Duodenal mucosa (tissue), 2 donors: ENCODE measurements at regions not wholly inside any gene's neighbourhood (a gene's known extent, or its start where the extent isn't known, plus 50 kb on each side); places are given as distances from the start of the nearest gene placed in this dataset.

Experiments used
- H3K27ac ChIP-seq: one replicate; pipeline ENCODE4 v1.7.0; 2013; ENCODE audit warnings: low read depth, low read length
- H3K27me3 ChIP-seq, 2 donors: one replicate each; pipeline ENCODE4 v1.7.0; 2013; ENCODE audit warnings: low read length in 2 of 2, control low read depth in 1 of 2; ENCODE audit not compliant: insufficient read depth in 2 of 2, control insufficient read depth in 1 of 2
- H3K36me3 ChIP-seq, 2 donors: one replicate each; pipeline ENCODE4 v1.7.0; 2013; ENCODE audit warnings: low read length in 2 of 2, control low read depth in 1 of 2; ENCODE audit not compliant: insufficient read depth in 2 of 2, control insufficient read depth in 1 of 2
- H3K4me1 ChIP-seq, 2 donors: one replicate each; pipeline ENCODE4 v1.7.0; 2013; ENCODE audit warnings: low read length in 2 of 2, control low read depth in 1 of 2; ENCODE audit not compliant: insufficient read depth in 2 of 2, control insufficient read depth in 1 of 2
- H3K4me3 ChIP-seq, 2 donors: one replicate each; pipeline ENCODE4 v1.7.0; 2013; ENCODE audit warnings: low read length in 2 of 2, low read depth in 1 of 2
- H3K9ac ChIP-seq, 2 donors: one replicate each; pipeline ENCODE4 v1.7.0; 2013; ENCODE audit warnings: low read length in 2 of 2, low read depth in 1 of 2
- H3K9me3 ChIP-seq, 2 donors: one replicate each; pipeline ENCODE4 v1.7.0; 2013; ENCODE audit warnings: low read length in 2 of 2, control low read depth in 1 of 2; ENCODE audit not compliant: control insufficient read depth in 1 of 2

- H3K4me1 ChIP-seq: no peaks in the 10 kb centered on the region
- H3K36me3 ChIP-seq: no peaks in the 10 kb centered on the region
- H3K9ac ChIP-seq: no peak overlapping the region
- no peak overlapping the region for H3K27ac ChIP-seq
- no peaks in the 10 kb centered on the region for H3K27me3 ChIP-seq
- no peaks in the 10 kb centered on the region for H3K9me3 ChIP-seq
- H3K4me3 ChIP-seq: no peak overlapping the region
These were observed 602.4 kb upstream of the CDH18 start for GRCh38 chr5:20590356-20590755.

DNA sequence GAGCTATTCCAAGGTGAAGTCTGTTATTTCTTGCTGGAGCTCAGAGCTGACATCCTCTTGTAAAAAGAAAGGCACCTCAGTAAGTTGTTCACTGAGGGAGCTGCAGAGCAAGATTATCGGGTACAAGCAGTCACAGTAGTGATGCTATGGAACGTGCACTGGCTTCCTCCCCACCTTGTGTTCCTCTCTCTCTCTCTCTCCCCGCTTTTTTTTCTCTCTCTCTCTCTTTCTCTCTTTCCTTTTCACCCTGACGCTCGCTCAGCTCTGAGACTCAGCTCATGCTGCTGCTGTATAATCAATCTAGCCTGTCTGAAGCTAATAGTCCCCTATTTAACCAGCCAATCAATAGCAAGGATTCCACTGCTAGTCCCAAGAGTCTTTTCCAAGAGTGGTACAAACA, 587.6 kb upstream of the CDH18 start:
- peaks cover 0 to 4% of the 10 kb centered on the region in 2 donors for H3K9me3 ChIP-seq
- H3K9ac ChIP-seq: no peak overlapping the region
- H3K36me3 ChIP-seq: no peaks in the 10 kb centered on the region
- no peaks in the 10 kb centered on the region for H3K4me1 ChIP-seq
- no peak overlapping the region for H3K4me3 ChIP-seq
- H3K27me3 ChIP-seq: no peaks in the 10 kb centered on the region
- no peak overlapping the region for H3K27ac ChIP-seq

DNA sequence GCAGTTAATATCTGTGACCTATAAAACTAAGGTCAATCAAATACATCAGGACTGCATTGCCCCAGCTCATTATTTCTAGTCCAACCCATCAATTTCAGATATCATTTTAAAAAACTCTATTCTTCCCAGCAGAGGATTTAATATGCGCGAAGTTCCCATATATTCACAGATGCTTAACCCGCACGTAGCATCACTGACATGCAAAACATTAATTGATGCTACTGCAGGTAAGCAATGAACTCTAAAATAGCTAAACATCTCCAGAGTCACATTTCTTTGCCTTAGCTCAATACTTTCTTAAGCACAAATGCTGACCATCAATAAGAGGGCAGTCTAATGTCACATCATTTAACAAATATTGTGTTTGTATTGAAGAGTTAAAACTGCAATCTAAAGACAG, 586.6 kb upstream of the CDH18 start:
- Histone ChIP-seq H3K4me1 (no peaks in the 10 kb centered on the region), H3K27ac (no peak overlapping the region), H3K4me3 (no peak overlapping the region), H3K36me3 (no peaks in the 10 kb centered on the region), H3K27me3 (no peaks in the 10 kb centered on the region), H3K9ac (no peak overlapping the region), H3K9me3 (peaks cover 4% of the 10 kb centered on the region in 2 donors)

- Histone ChIP-seq H3K4me3 (no peak overlapping the region), H3K9ac (no peak overlapping the region), H3K36me3 (no peaks in the 10 kb centered on the region), H3K4me1 (no peaks in the 10 kb centered on the region), H3K27me3 (no peaks in the 10 kb centered on the region), H3K9me3 (peaks cover 0 to 5% of the 10 kb centered on the region in 2 donors), H3K27ac (no peak overlapping the region)
These were observed 584.6 kb upstream of the CDH18 start for GRCh38 chr5:20572614-20573013.

GRCh38 chr5:20570486-20570885, 582.5 kb upstream of the CDH18 start:
- H3K4me3 ChIP-seq: no peak overlapping the region

DNA sequence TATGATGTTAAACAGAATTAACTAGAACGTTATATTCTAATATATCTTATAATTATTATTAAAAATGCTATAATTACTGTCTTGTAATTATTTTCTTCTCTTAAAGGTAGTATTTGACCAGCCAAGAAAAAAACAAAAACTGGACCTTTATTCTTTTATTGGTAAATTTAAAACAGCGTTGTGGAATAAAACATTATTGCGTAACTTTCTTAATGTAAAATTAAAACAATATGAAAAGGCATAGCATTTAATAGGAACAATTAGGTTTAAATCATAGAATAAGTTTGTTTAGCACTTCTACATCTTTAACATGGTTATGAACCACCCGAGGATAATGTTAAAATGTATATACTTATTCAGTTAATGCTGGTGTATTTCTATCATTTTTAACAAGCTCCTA, 574.5 kb upstream of the CDH18 start:
- Histone ChIP-seq H3K9ac (no peak overlapping the region), H3K36me3 (no peaks in the 10 kb centered on the region)

More at GRCh38 chr5:20570486-20570885, 582.5 kb upstream of the CDH18 start:
- no peaks in the 10 kb centered on the region for H3K4me1 ChIP-seq
- no peaks in the 10 kb centered on the region for H3K27me3 ChIP-seq
- H3K9me3 ChIP-seq: peaks cover 4 to 9% of the 10 kb centered on the region in 2 donors
- H3K27ac ChIP-seq: no peak overlapping the region
- H3K9ac ChIP-seq: no peak overlapping the region
- H3K36me3 ChIP-seq: no peaks in the 10 kb centered on the region

GRCh38 chr5:20559845-20560244, 571.8 kb upstream of the CDH18 start:
- Histone ChIP-seq H3K9ac (no peak overlapping the region), H3K4me3 (no peak overlapping the region), H3K27ac (no peak overlapping the region), H3K27me3 (no peaks in the 10 kb centered on the region), H3K9me3 (peaks cover 0 to 6% of the 10 kb centered on the region in 2 donors), H3K36me3 (no peaks in the 10 kb centered on the region), H3K4me1 (no peaks in the 10 kb centered on the region)

More for the DNA sequence above, 574.5 kb upstream of the CDH18 start:
- Histone ChIP-seq H3K4me1 (no peaks in the 10 kb centered on the region), H3K27me3 (no peaks in the 10 kb centered on the region), H3K4me3 (no peak overlapping the region), H3K9me3 (peaks cover 3 to 7% of the 10 kb centered on the region in 2 donors), H3K27ac (no peak overlapping the region)

DNA sequence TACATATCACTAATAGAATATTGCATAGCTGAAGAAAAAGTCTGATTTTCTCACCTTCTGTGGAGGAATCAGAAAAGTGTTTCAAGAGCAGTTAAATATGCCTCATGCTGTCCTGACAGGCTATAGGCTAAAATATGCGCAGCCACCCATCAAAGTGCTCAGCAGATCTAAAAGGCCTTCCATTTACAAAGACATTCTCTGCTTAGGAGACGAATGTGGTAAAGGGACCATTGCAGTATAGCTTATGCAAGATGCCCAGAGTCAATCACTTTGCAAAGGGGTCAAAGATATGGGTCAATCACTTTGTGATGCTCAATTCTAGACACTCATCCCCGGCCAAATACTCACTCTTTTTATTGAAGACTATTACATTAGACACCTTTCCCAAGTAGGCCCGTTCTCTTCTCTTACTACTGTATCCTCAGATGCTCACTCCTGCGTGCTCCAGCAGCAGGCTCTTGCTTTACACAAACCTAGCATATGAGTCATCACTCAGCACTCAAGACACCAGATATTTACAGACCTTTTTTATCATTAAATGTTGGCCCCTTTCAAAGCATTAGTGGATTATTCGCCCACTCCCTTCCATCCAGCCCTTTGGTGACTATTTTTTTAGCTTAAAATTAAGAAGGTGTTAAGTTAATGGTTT, 568.2 kb upstream of the CDH18 start:
- H3K36me3 ChIP-seq: no peaks in the 10 kb centered on the region
- H3K4me3 ChIP-seq: no peak overlapping the region
- no peaks in the 10 kb centered on the region for H3K4me1 ChIP-seq
- peaks cover 4 to 6% of the 10 kb centered on the region in 2 donors for H3K9me3 ChIP-seq
- no peak overlapping the region for H3K9ac ChIP-seq
- H3K27me3 ChIP-seq: no peaks in the 10 kb centered on the region
- H3K27ac ChIP-seq: no peak overlapping the region

DNA sequence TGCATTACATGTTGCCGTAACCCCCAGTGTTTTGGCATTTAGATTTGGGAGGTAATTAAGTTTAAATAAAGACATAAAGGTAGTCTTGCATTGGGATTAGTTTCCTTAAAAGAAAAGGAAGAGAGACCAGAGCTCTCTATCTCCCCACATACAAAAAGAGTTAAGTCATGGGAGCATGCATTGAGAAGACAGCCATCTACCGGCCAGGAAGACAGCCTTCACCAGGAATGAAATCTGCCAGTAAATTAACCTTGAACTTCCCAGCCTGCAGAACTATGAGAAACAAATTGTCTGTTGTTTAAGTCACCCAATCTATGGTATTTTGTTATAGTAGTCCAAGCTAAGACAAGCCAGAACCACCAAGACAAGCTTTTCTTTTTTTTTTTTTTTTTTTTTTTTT, 567.0 kb upstream of the CDH18 start:
- no peak overlapping the region for H3K27ac ChIP-seq
- no peaks in the 10 kb centered on the region for H3K36me3 ChIP-seq
- H3K9me3 ChIP-seq: peaks cover 2 to 5% of the 10 kb centered on the region in 2 donors
- H3K27me3 ChIP-seq: no peaks in the 10 kb centered on the region
- no peaks in the 10 kb centered on the region for H3K4me1 ChIP-seq
- H3K9ac ChIP-seq: no peak overlapping the region
- H3K4me3 ChIP-seq: no peak overlapping the region

GRCh38 chr5:20554001-20554400, 566.0 kb upstream of the CDH18 start:
- H3K4me3 ChIP-seq: no peak overlapping the region
- H3K4me1 ChIP-seq: no peaks in the 10 kb centered on the region
- H3K9ac ChIP-seq: no peak overlapping the region
- no peak overlapping the region for H3K27ac ChIP-seq
- H3K9me3 ChIP-seq: peaks cover 2 to 5% of the 10 kb centered on the region in 2 donors
- no peaks in the 10 kb centered on the region for H3K36me3 ChIP-seq
- H3K27me3 ChIP-seq: no peaks in the 10 kb centered on the region
